H1 (cell line): ENCODE measurements at regions not wholly inside any gene's neighbourhood (a gene's known extent, or its start where the extent isn't known, plus 50 kb on each side); places are given as distances from the start of the nearest gene placed in this dataset.

ENCODE experiments used
- BCL11A ChIP-seq, 2 experiments: IDR thresholded peaks; one replicate each; pipeline ENCODE4 v1.6.1; 2011; ENCODE audit warnings: low read depth in 2 of 2, low read length in 2 of 2, mild to moderate bottlenecking in 2 of 2
- CBX5 ChIP-seq: fragments of 300-800, 300-1000 bp; sonication (generic); IDR thresholded peaks from 2 replicates; pipeline ENCODE4 v1.7.1; 2016; ENCODE audit warnings: antibody characterized with exemption, low read length, low read depth
- KDM5A ChIP-seq: fragments of 200-600 bp; IDR thresholded peaks from 2 replicates; pipeline ENCODE4 v1.7.1; 2012; ENCODE audit warnings: mild to moderate bottlenecking, low read length, inconsistent platforms, mixed read lengths
- NRF1 ChIP-seq: IDR thresholded peaks from 2 replicates; pipeline ENCODE4 v1.6.1; 2011; ENCODE audit warnings: mild to moderate bottlenecking, low read depth, low read length, improper control_type of control experiment

GRCh38 chr11:21707116-21707739, 485.7 kb upstream of the ANO5 start (continued):
- no peak for TF ChIP-seq KDM5A
- TF ChIP-seq NRF1, result no peak
- no peak for TF ChIP-seq CBX5
- TF ChIP-seq BCL11A (IDR thresholded peaks at IDR 0.05; ENCODE audit: low read depth in 2 of 2, low read length in 2 of 2), result no peak
